GM12891 (cell line): ENCODE measurements at regions not wholly inside any gene's neighbourhood (a gene's known extent, or its start where the extent isn't known, plus 50 kb on each side); places are given as distances from the start of the nearest gene placed in this dataset.

Experiments
- PAX5 ChIP-seq: IDR thresholded peaks from 2 replicates; pipeline ENCODE4 v1.6.1; 2011; ENCODE audit warnings: low read length, moderate library complexity, mild to moderate bottlenecking; ENCODE audit not compliant: insufficient read depth, severe bottlenecking
- POLR2A ChIP-seq: IDR thresholded peaks from 2 replicates; pipeline ENCODE4 v1.6.1; 2011; ENCODE audit warnings: low read depth, low read length, control low read depth
- POLR2AphosphoS5 ChIP-seq: IDR thresholded peaks from 2 replicates; pipeline ENCODE4 v1.6.1; 2011; ENCODE audit warnings: low read depth, low read length, control low read depth
- TAF1 ChIP-seq: IDR thresholded peaks from 2 replicates; pipeline ENCODE4 v1.6.1; 2011; ENCODE audit warnings: low read depth, low read length, control low read depth

- TF ChIP-seq POLR2AphosphoS5 = no peak
- TF ChIP-seq POLR2A = no peak
- TF ChIP-seq TAF1 = no peak
- TF ChIP-seq PAX5 = no peak
Measured at GRCh38 chr11:134944986-134945385, 532.9 kb upstream of the B3GAT1 start.
